Mesothelial cell of epicardium (in vitro differentiated cells): ENCODE measurements at regions not wholly inside any gene's neighbourhood (a gene's known extent, or its start where the extent isn't known, plus 50 kb on each side); places are given as distances from the start of the nearest gene placed in this dataset.

Source experiments
- DNase-seq, 2 experiments: peaks; one replicate each; pipeline ENCODE4 v3.0.0; 2021; ENCODE audit warnings: low spot score in 2 of 2; ENCODE audit not compliant: unreplicated experiment in 2 of 2
- H3K27ac Mint-ChIP-seq: 2 replicates; pipeline ENCODE4 v1.8.0; 2021; ENCODE audit warnings: mixed read lengths
- H3K27me3 Mint-ChIP-seq: 2 replicates; pipeline ENCODE4 v1.8.0; 2021; ENCODE audit warnings: low read depth, mixed read lengths
- H3K36me3 Mint-ChIP-seq: 2 replicates; pipeline ENCODE4 v1.8.0; 2021; ENCODE audit warnings: mixed read lengths
- H3K4me1 Mint-ChIP-seq: 2 replicates; pipeline ENCODE4 v1.8.0; 2021; ENCODE audit warnings: mixed read lengths
- H3K4me3 Mint-ChIP-seq: 2 replicates; pipeline ENCODE4 v1.8.0; 2021; ENCODE audit warnings: mild to moderate bottlenecking, moderate library complexity, mixed read lengths
- H3K9me3 Mint-ChIP-seq: 2 replicates; pipeline ENCODE4 v1.8.0; 2021; ENCODE audit warnings: mixed read lengths
- TF ChIP-seq, protein P1 (sequence below): fragments of 200-600 bp; sonication (generic); IDR thresholded peaks from one replicate; pipeline ENCODE4 v1.5.0; 2021; ENCODE audit warnings: antibody characterized with exemption; ENCODE audit not compliant: unreplicated experiment

DNA sequence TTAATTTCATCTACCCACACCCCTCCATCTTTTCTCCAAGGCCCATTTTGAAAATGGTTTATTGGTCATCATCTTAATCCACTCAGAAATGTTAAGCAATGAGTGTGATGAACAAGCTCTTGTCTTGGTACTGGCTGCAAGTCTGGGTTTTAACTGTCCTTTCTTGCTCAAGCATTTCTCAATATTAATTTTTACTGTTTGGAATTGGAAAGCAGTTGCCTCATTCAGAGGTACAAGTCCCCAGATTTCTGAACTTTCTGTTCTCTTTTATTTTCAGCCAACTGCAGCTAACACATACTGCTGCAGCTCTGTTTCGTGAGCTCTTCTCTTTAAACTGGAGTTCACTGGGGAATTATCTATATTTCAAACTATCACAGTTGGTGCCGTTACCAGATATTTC, 99.4 kb upstream of the TEX51 start:
- Mint-ChIP-seq H3K36me3 (no peaks in the 10 kb centered on the region), H3K4me3 (no peak overlapping the region), H3K27ac (no peak overlapping the region), H3K9me3 (no peaks in the 10 kb centered on the region), H3K27me3 (peaks cover 48% of the 10 kb centered on the region), H3K4me1 (no peaks in the 10 kb centered on the region)
- TF ChIP-seq, protein P1, sequence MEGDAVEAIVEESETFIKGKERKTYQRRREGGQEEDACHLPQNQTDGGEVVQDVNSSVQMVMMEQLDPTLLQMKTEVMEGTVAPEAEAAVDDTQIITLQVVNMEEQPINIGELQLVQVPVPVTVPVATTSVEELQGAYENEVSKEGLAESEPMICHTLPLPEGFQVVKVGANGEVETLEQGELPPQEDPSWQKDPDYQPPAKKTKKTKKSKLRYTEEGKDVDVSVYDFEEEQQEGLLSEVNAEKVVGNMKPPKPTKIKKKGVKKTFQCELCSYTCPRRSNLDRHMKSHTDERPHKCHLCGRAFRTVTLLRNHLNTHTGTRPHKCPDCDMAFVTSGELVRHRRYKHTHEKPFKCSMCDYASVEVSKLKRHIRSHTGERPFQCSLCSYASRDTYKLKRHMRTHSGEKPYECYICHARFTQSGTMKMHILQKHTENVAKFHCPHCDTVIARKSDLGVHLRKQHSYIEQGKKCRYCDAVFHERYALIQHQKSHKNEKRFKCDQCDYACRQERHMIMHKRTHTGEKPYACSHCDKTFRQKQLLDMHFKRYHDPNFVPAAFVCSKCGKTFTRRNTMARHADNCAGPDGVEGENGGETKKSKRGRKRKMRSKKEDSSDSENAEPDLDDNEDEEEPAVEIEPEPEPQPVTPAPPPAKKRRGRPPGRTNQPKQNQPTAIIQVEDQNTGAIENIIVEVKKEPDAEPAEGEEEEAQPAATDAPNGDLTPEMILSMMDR = no peak
- no peak for DNase-seq

DNA sequence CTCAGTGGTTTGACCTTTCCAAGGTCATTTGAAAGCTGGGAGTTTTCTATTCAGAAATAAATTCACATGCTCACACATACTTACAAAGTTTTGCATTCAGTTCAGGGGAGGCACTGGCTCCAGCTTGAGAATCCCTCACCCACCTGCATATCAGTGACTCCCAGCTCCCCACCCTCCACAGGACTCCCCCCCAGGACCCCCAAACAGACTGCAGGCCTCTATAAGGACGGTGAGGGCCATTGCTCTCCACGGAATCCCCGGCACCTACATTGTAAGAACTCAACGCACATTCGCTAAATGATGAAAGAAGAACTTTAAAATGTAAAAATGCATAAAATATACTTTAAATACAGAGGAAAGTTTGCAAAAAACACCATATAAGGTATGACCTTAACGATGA, 97.2 kb upstream of the TEX51 start:
- H3K9me3 Mint-ChIP-seq = no peaks in the 10 kb centered on the region
- no peak for DNase-seq
- H3K27me3 Mint-ChIP-seq = peaks cover 31% of the 10 kb centered on the region
- H3K4me1 Mint-ChIP-seq = no peaks in the 10 kb centered on the region
- H3K27ac Mint-ChIP-seq = no peak overlapping the region
- no peaks in the 10 kb centered on the region for H3K36me3 Mint-ChIP-seq
- TF ChIP-seq, protein P1 = no peak
- no peak overlapping the region for H3K4me3 Mint-ChIP-seq

DNA sequence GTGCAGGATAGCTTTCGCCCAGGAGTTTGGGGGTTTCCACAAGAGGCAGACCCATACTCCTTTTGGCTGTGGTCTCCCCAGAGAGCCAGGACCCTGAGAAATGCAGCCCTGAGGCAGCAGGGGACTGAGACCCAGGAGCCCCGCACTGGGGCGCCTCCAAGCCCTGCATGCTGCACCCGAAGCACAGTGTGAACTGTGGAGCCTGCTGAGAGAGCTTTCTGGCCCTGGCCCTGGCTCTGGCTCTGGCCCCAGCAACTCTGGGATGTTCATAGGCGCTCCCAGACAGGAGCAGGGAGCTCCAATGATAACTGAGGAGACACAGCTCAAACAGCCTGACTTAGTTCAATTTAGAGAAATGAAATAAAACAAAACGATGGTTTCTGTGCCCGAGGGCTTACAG, 96.4 kb upstream of the TEX51 start:
- no peaks in the 10 kb centered on the region for H3K4me1 Mint-ChIP-seq
- no peak overlapping the region for H3K4me3 Mint-ChIP-seq
- H3K27ac Mint-ChIP-seq = no peak overlapping the region
- no peaks in the 10 kb centered on the region for H3K36me3 Mint-ChIP-seq
- no peaks in the 10 kb centered on the region for H3K9me3 Mint-ChIP-seq
- H3K27me3 Mint-ChIP-seq = peaks cover 29% of the 10 kb centered on the region
- DNase-seq = no peak
- TF ChIP-seq, protein P1 = no peak

DNA sequence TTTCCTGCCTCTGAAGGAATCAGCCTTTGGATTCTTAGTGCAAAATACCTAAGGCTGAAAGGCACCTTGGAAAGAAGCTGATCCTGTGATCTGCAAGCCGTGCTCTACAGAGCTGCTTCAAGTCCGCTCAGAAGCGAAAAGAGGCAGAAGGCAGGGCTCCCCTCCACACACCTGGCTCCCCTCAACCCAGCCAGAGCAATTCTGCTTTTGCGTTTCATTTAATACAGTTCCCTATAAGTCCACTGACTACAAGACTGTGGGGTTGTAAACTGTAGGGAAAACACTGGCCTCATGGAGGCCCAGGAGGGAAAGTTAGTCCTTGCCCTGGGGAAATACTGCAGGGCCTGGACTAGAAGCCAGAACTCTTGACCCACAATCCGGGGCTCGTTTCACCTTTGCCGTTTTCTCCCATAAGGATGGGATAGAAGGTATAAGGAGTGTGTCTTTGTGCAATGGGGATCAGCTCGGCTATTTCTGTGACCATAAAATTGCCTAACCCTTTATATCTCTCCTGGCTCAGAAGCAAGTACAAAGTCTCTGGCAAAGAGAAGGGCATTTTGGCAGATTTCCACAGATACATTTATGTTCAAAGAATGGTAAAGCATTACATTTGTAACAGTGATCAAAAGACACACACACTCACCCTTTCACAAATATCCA, 95.8 kb upstream of the TEX51 start:
- Mint-ChIP-seq H3K27me3 (peaks cover 25% of the 10 kb centered on the region), H3K4me1 (no peaks in the 10 kb centered on the region), H3K27ac (no peak overlapping the region)

DNA sequence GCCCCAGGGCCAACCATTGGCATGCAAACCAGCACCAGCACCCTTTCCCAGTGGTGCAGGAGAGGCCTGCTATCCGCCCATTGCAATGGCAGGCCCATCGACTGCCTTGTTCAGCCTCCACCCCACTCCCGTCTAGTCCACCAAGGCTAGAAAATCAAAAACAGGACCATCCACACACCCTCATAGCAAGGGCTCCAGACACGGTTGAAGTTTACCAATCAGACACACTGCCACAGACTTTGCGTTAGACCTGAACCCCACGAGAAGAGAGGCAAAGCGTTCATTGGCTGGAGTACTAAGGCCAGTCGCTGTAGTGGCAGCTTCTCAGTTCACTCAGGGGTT, 95.3 kb upstream of the TEX51 start:
- no peak for DNase-seq
- Mint-ChIP-seq H3K27me3 (peaks cover 23% of the 10 kb centered on the region), H3K9me3 (no peaks in the 10 kb centered on the region), H3K4me3 (no peak overlapping the region), H3K36me3 (no peaks in the 10 kb centered on the region), H3K27ac (no peak overlapping the region), H3K4me1 (no peaks in the 10 kb centered on the region)
- TF ChIP-seq, protein P1 = no peak

More for the DNA sequence above, 95.8 kb upstream of the TEX51 start:
- DNase-seq = no peak
- Mint-ChIP-seq H3K9me3 (no peaks in the 10 kb centered on the region), H3K4me3 (no peak overlapping the region), H3K36me3 (no peaks in the 10 kb centered on the region)
- TF ChIP-seq, protein P1 = no peak

DNA sequence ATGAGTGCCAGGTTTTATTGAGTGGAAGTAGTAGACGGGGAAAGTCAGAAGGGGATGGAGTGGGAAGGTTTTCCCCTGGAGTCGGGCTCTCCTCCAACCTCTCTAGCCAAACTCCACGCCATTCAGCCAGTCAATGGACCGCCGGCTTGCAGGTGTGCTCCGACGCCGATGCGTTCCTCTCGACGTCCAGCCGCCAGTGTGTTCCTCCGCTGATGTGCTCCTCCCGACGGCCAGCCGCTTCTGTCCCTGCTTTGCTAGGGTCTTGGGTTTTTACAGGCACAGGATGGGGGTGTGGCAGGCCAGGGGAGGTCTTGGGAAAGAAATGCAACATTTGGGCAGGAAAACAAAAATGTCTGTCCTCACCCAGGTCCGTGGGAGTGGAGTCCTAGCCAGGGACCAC, 94.3 kb upstream of the TEX51 start:
- no peak for DNase-seq
- TF ChIP-seq, protein P1 = no peak
- peaks cover 22% of the 10 kb centered on the region for H3K27me3 Mint-ChIP-seq
- H3K27ac Mint-ChIP-seq = no peak overlapping the region
- H3K4me1 Mint-ChIP-seq = no peaks in the 10 kb centered on the region
- H3K9me3 Mint-ChIP-seq = no peaks in the 10 kb centered on the region
- H3K4me3 Mint-ChIP-seq = no peak overlapping the region
- H3K36me3 Mint-ChIP-seq = no peaks in the 10 kb centered on the region
